GOT3 (cell line): ENCODE measurements at regions not wholly inside any gene's neighbourhood (a gene's known extent, or its start where the extent isn't known, plus 50 kb on each side); places are given as distances from the start of the nearest gene placed in this dataset.

Experiments
- DNase-seq: peaks from one replicate; lab custom pipeline; 2025; ENCODE audit warnings: mixed read lengths; lab: John Stamatoyannopoulos, UW

- DNase-seq = no peak
Observed at GRCh38 chr5:118778941-118779340, 209.4 kb downstream of the DTWD2 start.

DNA sequence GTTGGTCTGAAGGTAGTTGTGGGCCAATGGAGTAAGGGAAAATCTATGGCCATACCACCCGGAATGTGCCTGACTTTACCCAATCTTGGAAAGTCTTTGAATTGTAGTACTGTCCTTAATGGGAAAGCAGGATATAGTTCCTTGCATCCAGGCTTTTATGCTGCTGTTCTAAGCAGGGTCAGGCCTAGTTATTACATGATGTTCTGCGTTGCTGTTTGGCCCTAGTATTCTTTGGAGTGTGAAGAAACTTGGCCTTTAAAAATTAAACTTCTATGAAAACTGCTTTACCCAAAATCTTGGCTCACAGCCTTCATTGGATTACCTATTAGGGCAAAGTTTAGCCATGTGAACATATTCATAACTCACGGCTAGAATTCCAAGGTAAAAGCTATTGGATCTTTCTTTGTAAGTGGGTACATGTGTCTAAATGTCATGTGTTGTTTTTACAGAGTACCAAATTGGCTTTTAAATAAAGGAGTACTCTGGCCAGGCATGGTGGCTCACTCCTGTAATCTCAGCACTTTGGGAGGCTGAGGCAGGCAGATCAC lies 211.1 kb downstream of the DTWD2 start:
- no peak for DNase-seq

- no peak for DNase-seq
Observed at GRCh38 chr5:118776755-118777154, 211.6 kb downstream of the DTWD2 start.

GRCh38 chr5:118775790-118776499 lies 212.4 kb downstream of the DTWD2 start:
- no peak for DNase-seq

DNA sequence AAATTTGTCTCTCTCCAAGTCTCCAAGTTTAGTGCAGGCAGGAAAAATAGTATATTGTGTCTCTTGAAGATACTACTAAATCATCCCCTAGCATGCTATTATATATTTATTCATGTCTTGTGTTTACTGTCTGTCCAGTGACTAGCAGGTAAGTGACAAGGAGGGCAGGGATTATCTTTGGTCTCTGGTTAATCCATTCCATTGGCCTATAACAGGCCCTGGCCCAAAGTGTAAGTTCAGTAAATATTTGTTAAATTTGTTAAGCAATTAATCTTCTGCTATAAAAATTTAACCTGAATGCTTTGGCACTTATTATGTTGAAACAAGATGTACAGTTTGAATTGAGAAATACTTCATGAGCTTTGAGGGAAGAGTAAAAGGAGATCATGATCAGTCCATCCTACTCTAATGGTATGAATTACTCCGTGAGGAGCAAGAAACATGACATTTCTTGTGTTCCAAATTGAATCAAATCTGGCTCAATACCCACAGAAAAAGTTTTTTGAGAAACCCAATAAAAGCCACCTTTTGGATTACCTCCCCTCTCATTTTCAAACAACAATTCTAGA lies 219.7 kb downstream of the DTWD2 start:
- no peak for DNase-seq

DNA sequence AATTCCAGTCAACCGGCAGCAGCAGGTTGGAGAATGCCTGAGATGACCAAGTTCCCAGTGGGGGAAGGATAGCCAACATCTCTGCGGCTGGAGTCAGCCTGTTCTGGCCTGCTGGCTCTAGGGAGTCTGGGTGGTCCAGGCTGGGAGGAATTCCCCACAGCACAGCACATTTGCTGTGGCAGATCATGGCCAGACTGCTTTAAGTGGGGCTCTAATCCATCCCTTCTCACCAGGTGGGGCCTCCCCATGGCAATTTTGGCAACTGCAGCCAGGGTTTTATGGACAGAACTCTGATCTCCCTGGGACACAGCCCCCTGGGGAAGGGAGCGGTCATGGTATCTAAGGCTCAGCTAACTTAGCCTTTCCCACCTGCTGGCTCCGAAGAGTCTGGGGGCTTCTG lies 226.1 kb downstream of the DTWD2 start:
- DNase-seq = no peak

- no peak for DNase-seq
Observed at GRCh38 chr5:118761814-118762213, 226.5 kb downstream of the DTWD2 start.

DNA sequence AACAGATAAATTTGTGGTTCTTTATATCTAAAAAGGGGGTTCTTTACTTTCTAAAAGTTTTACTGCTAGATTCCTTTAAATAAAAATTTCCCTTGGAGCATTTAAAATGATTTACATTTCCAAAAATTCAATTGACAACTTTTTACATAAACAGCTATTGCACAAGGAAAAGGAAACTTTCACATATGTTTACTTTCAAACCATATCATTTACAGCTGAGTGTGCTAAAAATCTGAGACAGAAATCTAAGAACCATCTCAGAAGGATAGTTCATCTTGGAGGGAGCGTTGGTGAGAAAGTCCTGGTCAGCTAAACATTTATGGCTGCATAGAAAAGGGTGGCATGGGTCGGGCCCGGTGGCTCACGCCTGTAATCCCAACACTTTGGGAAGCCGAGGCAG lies 235.4 kb downstream of the DTWD2 start:
- DNase-seq = no peak

DNA sequence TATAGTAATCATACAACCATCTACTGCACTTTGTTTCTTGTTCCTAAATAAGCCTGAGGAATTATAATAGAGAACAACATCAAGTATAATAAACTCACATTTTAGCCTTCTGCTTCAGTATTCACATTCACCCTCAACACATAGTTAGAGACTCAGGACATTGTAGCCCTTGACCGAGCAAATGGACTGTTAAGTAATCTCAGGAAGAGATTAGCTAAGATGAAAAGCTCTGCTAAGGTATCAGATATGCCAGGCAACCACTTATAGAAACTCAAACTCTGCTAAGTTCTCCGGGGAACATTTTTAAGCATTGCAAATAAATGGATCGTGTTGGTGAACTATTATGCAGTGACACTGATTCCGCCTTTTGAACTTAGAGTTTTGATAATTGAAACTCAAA lies 252.0 kb downstream of the DTWD2 start:
- no peak for DNase-seq

GRCh38 chr5:118733394-118733793 lies 255.0 kb downstream of the DTWD2 start:
- no peak for DNase-seq

DNA sequence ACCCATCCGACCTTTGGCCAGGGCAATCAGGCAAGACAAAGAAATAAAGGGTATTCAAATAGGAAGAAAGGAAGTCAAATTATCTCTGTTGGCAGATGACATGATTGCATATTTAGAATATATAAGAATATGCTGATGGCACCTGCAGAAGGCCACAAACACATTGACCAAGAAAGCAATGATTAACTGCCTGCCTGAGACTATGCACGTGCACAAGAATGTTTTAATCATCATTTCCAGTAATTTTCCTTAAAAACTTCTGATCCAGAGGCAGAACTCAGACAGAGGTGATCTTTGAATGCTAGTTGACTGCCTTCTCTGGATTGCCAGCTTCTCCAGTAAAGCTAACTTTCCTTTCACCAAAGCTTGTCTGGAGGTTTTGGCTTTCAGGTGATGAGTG lies 260.2 kb downstream of the DTWD2 start:
- no peak for DNase-seq

DNA sequence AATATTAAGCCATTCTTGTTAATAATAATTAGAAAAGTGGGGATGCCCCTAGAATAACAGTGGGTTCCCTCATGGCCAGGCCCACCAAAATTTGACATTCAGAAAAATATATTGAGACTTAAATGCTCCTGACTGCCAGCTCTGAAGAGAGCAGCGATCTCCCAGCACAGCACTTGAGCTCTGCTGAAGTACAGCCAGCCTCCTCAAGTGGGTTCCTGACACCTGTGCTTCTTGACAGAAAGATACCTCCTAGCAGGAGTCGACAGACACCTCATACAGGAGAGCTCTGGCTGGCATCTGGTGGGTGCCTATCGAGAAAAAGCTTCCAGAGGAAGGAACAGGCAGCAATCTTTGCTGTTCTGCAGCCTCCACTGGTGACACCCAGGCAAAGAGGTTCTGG lies 261.5 kb downstream of the DTWD2 start:
- DNase-seq = no peak

GRCh38 chr5:118723021-118723338 lies 265.4 kb downstream of the DTWD2 start:
- no peak for DNase-seq

GRCh38 chr5:118722122-118723020 lies 266.0 kb downstream of the DTWD2 start:
- no peak for DNase-seq

- DNase-seq = no peak
Observed at GRCh38 chr5:118711727-118712126, 276.6 kb downstream of the DTWD2 start.

- no peak for DNase-seq
Observed at GRCh38 chr5:118705959-118706667, 282.2 kb downstream of the DTWD2 start.

- DNase-seq = no peak
Observed at GRCh38 chr5:118703241-118703640, 285.1 kb downstream of the DTWD2 start.

- DNase-seq = no peak
Observed at GRCh38 chr5:118701791-118702190, 286.6 kb downstream of the DTWD2 start.

DNA sequence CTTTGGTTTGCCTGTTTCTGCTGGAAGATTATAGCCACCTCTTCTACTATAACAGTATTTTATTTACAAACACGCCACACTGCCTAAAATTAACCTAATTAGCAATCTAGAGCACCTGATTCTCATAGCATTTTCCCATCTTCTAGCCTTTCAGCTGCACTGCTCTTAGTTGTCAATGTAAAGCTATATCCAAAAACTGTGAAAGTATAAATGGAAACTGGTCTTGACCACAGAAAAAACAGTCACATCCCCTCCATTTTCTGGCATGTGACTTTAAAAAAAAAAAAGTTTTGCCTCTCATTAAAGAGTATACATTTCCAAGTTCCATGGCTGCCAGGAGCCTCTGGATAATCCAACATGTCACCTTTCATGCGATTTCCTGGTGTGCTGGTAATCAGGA lies 287.8 kb downstream of the DTWD2 start:
- DNase-seq = no peak

DNA sequence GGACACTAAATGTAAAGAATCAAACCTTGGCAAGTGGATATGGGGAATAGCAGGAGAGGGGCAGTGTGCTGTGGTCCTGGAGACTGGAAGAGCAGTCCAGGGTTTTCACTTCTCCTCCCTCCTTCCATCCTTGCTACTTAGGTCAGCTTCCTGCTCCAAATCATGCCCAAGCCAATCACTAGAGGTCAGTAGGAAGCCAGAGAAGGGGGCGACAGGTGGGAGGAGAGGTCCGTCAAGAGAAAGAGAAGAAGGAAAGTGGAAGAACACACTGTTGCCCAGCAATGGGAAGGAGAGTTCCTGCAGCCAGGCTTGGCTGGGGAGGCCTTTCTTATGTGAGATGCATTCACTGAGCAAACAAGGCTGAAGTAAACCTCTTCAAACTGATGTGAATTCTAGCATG lies 289.6 kb downstream of the DTWD2 start:
- no peak for DNase-seq

GRCh38 chr5:118696076-118696475 lies 292.3 kb downstream of the DTWD2 start:
- no peak for DNase-seq

GRCh38 chr5:118692811-118693342 lies 295.5 kb downstream of the DTWD2 start:
- DNase-seq = no peak
